ENCODE measurements at regions not wholly inside any gene's neighbourhood (a gene's known extent, or its start where the extent isn't known, plus 50 kb on each side); places are given as distances from the start of the nearest gene placed in this dataset.
A peak's percentile ranks its signal among the peaks of the same experiment; 100 is the strongest.

DNA sequence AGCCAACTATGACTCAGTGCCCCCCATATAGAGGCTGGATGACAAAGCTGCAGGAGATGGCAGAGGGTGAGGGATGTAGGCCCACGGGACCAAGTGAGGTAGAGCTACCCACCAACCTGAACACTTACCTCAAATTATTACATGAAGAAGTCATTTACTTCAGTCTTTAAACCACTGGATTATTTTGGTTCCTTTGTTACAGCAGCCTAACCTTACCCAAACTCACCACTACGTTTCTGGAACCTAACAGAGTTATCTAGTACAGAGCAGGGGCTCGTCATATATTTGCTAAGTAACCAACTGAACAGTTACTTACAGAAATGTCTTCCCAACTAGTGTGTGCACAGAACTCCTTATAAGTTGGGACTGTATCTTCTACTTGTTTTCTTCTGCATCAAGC is 85.2 kb upstream of the IGF1 start:
- Histone ChIP-seq H2BK120ac (ENCODE audit: low read depth, low read length) (no peak overlapping the region), H3K27ac (ENCODE audit: low read length, poor library complexity, severe bottlenecking) (no peak overlapping the region)
- WGBS = 95% methylated on average over 3 of the region's 3 CpGs

DNA sequence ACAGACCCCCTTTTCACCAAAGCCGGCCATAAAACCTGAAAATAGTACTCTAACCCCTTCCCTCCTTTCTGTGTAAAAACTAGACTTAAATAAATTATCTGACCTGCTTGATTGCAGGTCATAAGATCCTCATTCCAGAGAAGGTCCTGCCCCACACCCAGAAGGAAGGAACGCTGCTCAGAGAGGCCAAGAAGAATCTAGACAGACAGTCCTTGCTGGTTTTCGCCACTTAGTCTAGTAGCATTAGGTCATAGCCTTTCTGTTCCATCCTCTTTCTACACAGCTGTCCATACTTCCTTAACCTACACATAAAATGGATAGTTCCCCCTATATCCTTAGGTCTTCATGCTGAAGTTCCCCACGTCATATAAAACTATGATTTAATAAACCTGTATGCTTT is 83.7 kb upstream of the IGF1 start:
- no peak overlapping the region for H3K4ac ChIP-seq (ENCODE audit: low read depth in 1 of 2, low read length in 2 of 2)
- H3K9me3 ChIP-seq (ENCODE audit: control insufficient read depth, low read length) = peaks cover 7% of the 10 kb centered on the region
- no peak overlapping the region for H4K91ac ChIP-seq (ENCODE audit: low read length)
- no peak overlapping the region for H3K9ac ChIP-seq (ENCODE audit: low read length)
- no peaks in the 10 kb centered on the region for H3K27me3 ChIP-seq (ENCODE audit: control insufficient read depth in 1 of 2, insufficient read depth in 1 of 2, low read length in 2 of 2)
- no peak overlapping the region for H3K18ac ChIP-seq (ENCODE audit: low read depth in 1 of 2, low read length in 2 of 2)
- no peak overlapping the region for H2AFZ ChIP-seq (ENCODE audit: low read depth, low read length)
- H4K8ac ChIP-seq (ENCODE audit: low read length) = no peak overlapping the region
- H3K27ac ChIP-seq (ENCODE audit: low read length, poor library complexity, severe bottlenecking) = no peak overlapping the region
- no peak overlapping the region for H2BK12ac ChIP-seq (ENCODE audit: low read length in 2 of 2)
- no peaks in the 10 kb centered on the region for H3K79me1 ChIP-seq (replicated peaks; ENCODE audit: low read length, poor library complexity, severe bottlenecking)
- DNase-seq = no peak
- 81% methylated on average over 4 of the region's 4 CpGs for WGBS
- H2BK15ac ChIP-seq (ENCODE audit: low read depth, poor library complexity, severe bottlenecking) = no peak overlapping the region
- no peak overlapping the region for H2AK5ac ChIP-seq (ENCODE audit: low read length, severe bottlenecking)
- no peak overlapping the region for H2BK5ac ChIP-seq (ENCODE audit: low read depth, low read length, poor library complexity, severe bottlenecking)
- H3K36me3 ChIP-seq (ENCODE audit: control insufficient read depth in 1 of 2, insufficient read depth in 2 of 2, low read depth in 1 of 2, low read length in 2 of 2) = no peaks in the 10 kb centered on the region
- H3K4me1 ChIP-seq (ENCODE audit: control insufficient read depth, insufficient read depth, low read depth, low read length) = peaks cover 10% of the 10 kb centered on the region
- no peak overlapping the region for H3K4me3 ChIP-seq (ENCODE audit: insufficient read depth in 1 of 2, low read depth in 1 of 2, low read length in 2 of 2)
- no peak overlapping the region for H3K4me2 ChIP-seq (ENCODE audit: low read length, poor library complexity, severe bottlenecking)
- no peak overlapping the region for H2BK120ac ChIP-seq (ENCODE audit: low read depth, low read length)
- no peak overlapping the region for H3K14ac ChIP-seq (ENCODE audit: low read length in 2 of 2)
- no peak overlapping the region for H3K23ac ChIP-seq (ENCODE audit: low read length in 2 of 2)

More for the DNA sequence above, 85.2 kb upstream of the IGF1 start:
- Histone ChIP-seq H3K79me1 (replicated peaks; ENCODE audit: low read length, poor library complexity, severe bottlenecking) (no peaks in the 10 kb centered on the region), H3K14ac (ENCODE audit: low read length in 2 of 2) (no peak overlapping the region), H2AK5ac (ENCODE audit: low read length, severe bottlenecking) (peak overlapping the region; percentile 88), H3K4me1 (ENCODE audit: control insufficient read depth, insufficient read depth, low read depth, low read length) (peaks cover 12% of the 10 kb centered on the region), H3K4me3 (ENCODE audit: insufficient read depth in 1 of 2, low read depth in 1 of 2, low read length in 2 of 2) (no peak overlapping the region), H3K4me2 (ENCODE audit: low read length, poor library complexity, severe bottlenecking) (no peak overlapping the region), H3K9ac (ENCODE audit: low read length) (no peak overlapping the region), H3K18ac (ENCODE audit: low read depth in 1 of 2, low read length in 2 of 2) (no peak overlapping the region), H3K9me3 (ENCODE audit: control insufficient read depth, low read length) (peaks cover 7% of the 10 kb centered on the region), H2BK15ac (ENCODE audit: low read depth, poor library complexity, severe bottlenecking) (no peak overlapping the region), H2AFZ (ENCODE audit: low read depth, low read length) (no peak overlapping the region), H3K27me3 (ENCODE audit: control insufficient read depth in 1 of 2, insufficient read depth in 1 of 2, low read length in 2 of 2) (no peaks in the 10 kb centered on the region), H3K23ac (ENCODE audit: low read length in 2 of 2) (no peak overlapping the region), H2BK12ac (ENCODE audit: low read length in 2 of 2) (no peak overlapping the region), H3K36me3 (ENCODE audit: control insufficient read depth in 1 of 2, insufficient read depth in 2 of 2, low read depth in 1 of 2, low read length in 2 of 2) (no peaks in the 10 kb centered on the region), H2BK5ac (ENCODE audit: low read depth, low read length, poor library complexity, severe bottlenecking) (no peak overlapping the region), H4K91ac (ENCODE audit: low read length) (no peak overlapping the region), H4K8ac (ENCODE audit: low read length) (no peak overlapping the region), H3K4ac (ENCODE audit: low read depth in 1 of 2, low read length in 2 of 2) (no peak overlapping the region)
- no peak for DNase-seq

DNA sequence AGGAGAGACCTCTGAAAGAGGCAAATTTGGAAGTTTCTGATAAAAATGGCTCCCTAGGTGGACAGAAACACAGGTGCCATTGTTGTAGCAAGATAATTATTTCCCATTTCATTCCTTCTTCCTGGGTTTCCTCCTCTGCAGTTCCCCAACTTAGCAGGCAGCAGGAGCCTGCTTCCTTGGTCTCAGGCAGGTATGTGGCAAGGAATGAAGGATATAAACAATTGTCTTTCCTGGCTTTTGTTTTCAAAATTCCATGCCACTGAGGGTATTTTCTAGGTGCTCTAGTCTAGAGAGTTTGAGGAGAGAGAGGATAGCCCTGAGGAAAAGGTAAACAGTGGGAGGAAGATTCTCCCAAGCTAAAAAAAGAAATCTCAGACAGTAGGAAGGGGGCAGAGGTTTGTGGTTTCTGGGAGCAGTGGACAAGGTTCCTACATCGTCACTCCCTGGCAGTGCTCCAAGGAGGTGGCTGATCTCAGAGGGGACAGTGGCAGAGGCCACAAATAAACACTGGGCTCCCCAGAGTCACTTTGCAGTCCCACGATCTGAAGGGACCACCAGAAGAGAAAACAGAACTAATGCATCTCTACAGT is 82.6 kb upstream of the IGF1 start:
- H2BK5ac ChIP-seq (ENCODE audit: low read depth, low read length, poor library complexity, severe bottlenecking) = no peak overlapping the region
- no peak overlapping the region for H4K91ac ChIP-seq (ENCODE audit: low read length)
- peak overlapping the region in 1 of 2 experiments; percentile 37 for H3K4ac ChIP-seq (ENCODE audit: low read depth in 1 of 2, low read length in 2 of 2)
- WGBS = 43% methylated on average over 2 of the region's 2 CpGs
- no peak overlapping the region for H2BK120ac ChIP-seq (ENCODE audit: low read depth, low read length)
- H3K27ac ChIP-seq (ENCODE audit: low read length, poor library complexity, severe bottlenecking) = no peak overlapping the region
- H3K79me1 ChIP-seq (replicated peaks; ENCODE audit: low read length, poor library complexity, severe bottlenecking) = no peaks in the 10 kb centered on the region
- no peak overlapping the region for H3K9ac ChIP-seq (ENCODE audit: low read length)
- H2AFZ ChIP-seq (ENCODE audit: low read depth, low read length) = no peak overlapping the region
- H3K27me3 ChIP-seq (ENCODE audit: control insufficient read depth in 1 of 2, insufficient read depth in 1 of 2, low read length in 2 of 2) = no peaks in the 10 kb centered on the region
- peak; percentile 29 for DNase-seq
- no peak overlapping the region for H3K4me3 ChIP-seq (ENCODE audit: insufficient read depth in 1 of 2, low read depth in 1 of 2, low read length in 2 of 2)
- no peaks in the 10 kb centered on the region for H3K36me3 ChIP-seq (ENCODE audit: control insufficient read depth in 1 of 2, insufficient read depth in 2 of 2, low read depth in 1 of 2, low read length in 2 of 2)
- H3K23ac ChIP-seq (ENCODE audit: low read length in 2 of 2) = no peak overlapping the region
- H2BK15ac ChIP-seq (ENCODE audit: low read depth, poor library complexity, severe bottlenecking) = no peak overlapping the region
- no peak overlapping the region for H3K14ac ChIP-seq (ENCODE audit: low read length in 2 of 2)
- H2BK12ac ChIP-seq (ENCODE audit: low read length in 2 of 2) = no peak overlapping the region
- H4K8ac ChIP-seq (ENCODE audit: low read length) = no peak overlapping the region
- no peak overlapping the region for H2AK5ac ChIP-seq (ENCODE audit: low read length, severe bottlenecking)
- no peak overlapping the region for H3K4me2 ChIP-seq (ENCODE audit: low read length, poor library complexity, severe bottlenecking)
- H3K18ac ChIP-seq (ENCODE audit: low read depth in 1 of 2, low read length in 2 of 2) = no peak overlapping the region
- peaks cover 8% of the 10 kb centered on the region for H3K4me1 ChIP-seq (ENCODE audit: control insufficient read depth, insufficient read depth, low read depth, low read length)
- H3K9me3 ChIP-seq (ENCODE audit: control insufficient read depth, low read length) = peaks cover 7% of the 10 kb centered on the region

DNA sequence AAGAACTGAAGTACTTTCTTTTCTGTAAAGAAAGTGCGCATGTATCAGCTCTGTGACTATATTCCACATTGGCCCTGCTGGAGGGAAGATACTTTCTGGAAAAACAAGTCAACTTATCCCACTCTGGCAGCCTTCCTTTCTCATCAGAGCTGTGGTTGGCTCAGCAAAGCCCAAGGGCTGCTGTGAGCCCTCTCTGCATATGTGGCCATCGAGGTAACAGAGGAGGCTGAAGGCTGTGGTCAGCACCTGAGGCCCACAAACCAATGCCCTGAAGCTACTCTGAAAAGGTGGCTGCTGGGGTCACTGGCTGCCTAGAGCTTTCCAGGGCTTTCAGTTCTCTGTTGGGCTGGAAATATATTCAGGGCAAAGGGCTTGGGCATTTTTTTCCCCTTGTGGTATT is 70.8 kb upstream of the IGF1 start:
- Histone ChIP-seq H4K91ac (ENCODE audit: low read length) (no peak overlapping the region), H3K9ac (ENCODE audit: low read length) (no peak overlapping the region), H3K27ac (ENCODE audit: low read length, poor library complexity, severe bottlenecking) (no peak overlapping the region), H3K4me1 (ENCODE audit: control insufficient read depth, insufficient read depth, low read depth, low read length) (peaks cover 4% of the 10 kb centered on the region), H3K14ac (ENCODE audit: low read length in 2 of 2) (no peak overlapping the region), H3K18ac (ENCODE audit: low read depth in 1 of 2, low read length in 2 of 2) (no peak overlapping the region), H3K27me3 (ENCODE audit: control insufficient read depth in 1 of 2, insufficient read depth in 1 of 2, low read length in 2 of 2) (no peaks in the 10 kb centered on the region), H2BK15ac (ENCODE audit: low read depth, poor library complexity, severe bottlenecking) (no peak overlapping the region), H3K4me3 (ENCODE audit: insufficient read depth in 1 of 2, low read depth in 1 of 2, low read length in 2 of 2) (no peak overlapping the region), H2AFZ (ENCODE audit: low read depth, low read length) (no peak overlapping the region), H2BK120ac (ENCODE audit: low read depth, low read length) (no peak overlapping the region), H2AK5ac (ENCODE audit: low read length, severe bottlenecking) (no peak overlapping the region), H3K23ac (ENCODE audit: low read length in 2 of 2) (no peak overlapping the region), H3K4ac (ENCODE audit: low read depth in 1 of 2, low read length in 2 of 2) (no peak overlapping the region), H2BK12ac (ENCODE audit: low read length in 2 of 2) (no peak overlapping the region), H2BK5ac (ENCODE audit: low read depth, low read length, poor library complexity, severe bottlenecking) (no peak overlapping the region), H3K36me3 (ENCODE audit: control insufficient read depth in 1 of 2, insufficient read depth in 2 of 2, low read depth in 1 of 2, low read length in 2 of 2) (no peaks in the 10 kb centered on the region), H3K9me3 (ENCODE audit: control insufficient read depth, low read length) (no peaks in the 10 kb centered on the region), H3K79me1 (replicated peaks; ENCODE audit: low read length, poor library complexity, severe bottlenecking) (no peaks in the 10 kb centered on the region), H3K4me2 (ENCODE audit: low read length, poor library complexity, severe bottlenecking) (no peak overlapping the region), H4K8ac (ENCODE audit: low read length) (no peak overlapping the region)
- DNase-seq = no peak
- WGBS = 93% methylated on average over 2 of the region's 2 CpGs

All from mesenchymal stem cell (in vitro differentiated cells and primary cell).